ENCODE measurements at regions not wholly inside any gene's neighbourhood (a gene's known extent, or its start where the extent isn't known, plus 50 kb on each side); places are given as distances from the start of the nearest gene placed in this dataset.
A peak's percentile ranks its signal among the peaks of the same experiment; 100 is the strongest.

DNA sequence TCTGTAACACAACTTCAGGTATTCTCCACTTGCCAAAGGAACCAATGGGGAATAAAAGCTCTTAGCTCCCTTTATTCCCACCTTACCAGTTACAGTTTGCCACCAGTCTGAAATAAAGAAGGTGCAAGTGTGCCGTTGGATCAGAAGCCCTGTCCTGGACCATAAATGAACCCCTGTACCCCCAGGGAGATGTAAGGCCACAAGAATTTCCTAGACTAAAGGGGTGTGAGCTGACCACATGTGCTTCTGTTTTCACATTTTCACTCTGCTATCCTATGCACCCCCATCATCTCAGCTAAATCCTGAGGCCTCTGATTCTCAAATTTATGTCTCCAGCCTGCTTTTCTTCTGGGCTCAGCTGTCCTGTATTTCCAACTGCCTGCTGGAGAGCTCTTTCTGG is 221.2 kb downstream of the SPRY1 start:
- peaks cover 4% of the 10 kb centered on the region for H3K36me3 Mint-ChIP-seq (ENCODE audit: insufficient read depth)
- no peaks in the 10 kb centered on the region for H3K27me3 Mint-ChIP-seq
- peaks cover 16 to 18% of the 10 kb centered on the region in 2 donors for H3K4me1 Mint-ChIP-seq (ENCODE audit: low read depth in 2 of 2)
- H3K27ac Mint-ChIP-seq = peak overlapping the region; percentile 2 to 86
- ATAC-seq (replicated peaks) (no peak), DNase-seq (no peak)
- H3K4me3 Mint-ChIP-seq = no peak overlapping the region
- no peaks in the 10 kb centered on the region for H3K9me3 Mint-ChIP-seq

GRCh38 chr4:123618606-123619005 is 222.0 kb downstream of the SPRY1 start:
- no peak for ATAC-seq (replicated peaks)
- no peak for DNase-seq
- Mint-ChIP-seq H3K36me3 (ENCODE audit: insufficient read depth) (peaks cover 4% of the 10 kb centered on the region), H3K27me3 (no peaks in the 10 kb centered on the region), H3K27ac (peak overlapping the region; percentile 2 to 86), H3K4me3 (no peak overlapping the region), H3K4me1 (ENCODE audit: low read depth in 2 of 2) (peaks cover 16 to 18% of the 10 kb centered on the region in 2 donors), H3K9me3 (no peaks in the 10 kb centered on the region)

- peaks cover 4% of the 10 kb centered on the region for H3K36me3 Mint-ChIP-seq (ENCODE audit: insufficient read depth)
- H3K9me3 Mint-ChIP-seq = no peaks in the 10 kb centered on the region
- peaks cover 16 to 18% of the 10 kb centered on the region in 2 donors for H3K4me1 Mint-ChIP-seq (ENCODE audit: low read depth in 2 of 2)
- DNase-seq (no peak), ATAC-seq (replicated peaks) (no peak)
- H3K4me3 Mint-ChIP-seq = no peak overlapping the region
- no peaks in the 10 kb centered on the region for H3K27me3 Mint-ChIP-seq
- H3K27ac Mint-ChIP-seq = peak overlapping the region in 1 of 2 donors; percentile 2
These were observed 222.7 kb downstream of the SPRY1 start for GRCh38 chr4:123619326-123619725.

DNA sequence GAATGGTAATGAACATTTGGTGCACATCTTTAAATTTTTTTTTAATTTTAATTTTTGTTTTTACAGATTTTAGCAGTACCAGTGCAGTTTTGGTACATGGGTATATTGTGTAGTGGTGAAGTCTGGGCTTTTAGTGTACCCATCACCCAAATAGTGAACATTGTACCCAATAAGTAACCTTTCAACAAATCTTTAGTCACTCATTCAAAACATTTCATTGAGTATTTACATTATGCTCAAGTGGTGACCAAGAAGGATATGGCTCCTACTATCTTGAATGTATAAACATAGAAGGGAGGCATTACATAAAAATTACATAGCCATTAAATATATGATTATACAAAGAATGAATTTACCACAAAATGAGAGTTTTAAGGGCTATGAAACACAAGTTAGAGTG is 223.3 kb downstream of the SPRY1 start:
- ATAC-seq (replicated peaks) = no peak
- Mint-ChIP-seq H3K9me3 (no peaks in the 10 kb centered on the region), H3K4me3 (no peak overlapping the region)

GRCh38 chr4:123621072-123621705 is 224.6 kb downstream of the SPRY1 start:
- Mint-ChIP-seq H3K27me3 (no peaks in the 10 kb centered on the region), H3K9me3 (no peaks in the 10 kb centered on the region), H3K27ac (peak overlapping the region in 1 of 2 donors; percentile 57), H3K4me1 (ENCODE audit: low read depth in 2 of 2) (peaks cover 22% of the 10 kb centered on the region in 2 donors), H3K36me3 (ENCODE audit: insufficient read depth) (peaks cover 4% of the 10 kb centered on the region), H3K4me3 (no peak overlapping the region)
- no peak for DNase-seq
- ATAC-seq (replicated peaks) = no peak

More for the DNA sequence above, 223.3 kb downstream of the SPRY1 start:
- H3K27me3 Mint-ChIP-seq = no peaks in the 10 kb centered on the region
- peaks cover 18 to 19% of the 10 kb centered on the region in 2 donors for H3K4me1 Mint-ChIP-seq (ENCODE audit: low read depth in 2 of 2)
- H3K27ac Mint-ChIP-seq = no peak overlapping the region
- peaks cover 4% of the 10 kb centered on the region for H3K36me3 Mint-ChIP-seq (ENCODE audit: insufficient read depth)
- DNase-seq = no peak

GRCh38 chr4:123622572-123622971 is 226.0 kb downstream of the SPRY1 start:
- Mint-ChIP-seq H3K27me3 (no peaks in the 10 kb centered on the region), H3K9me3 (no peaks in the 10 kb centered on the region), H3K4me1 (ENCODE audit: low read depth in 2 of 2) (peaks cover 11 to 13% of the 10 kb centered on the region in 2 donors), H3K36me3 (ENCODE audit: insufficient read depth) (no peaks in the 10 kb centered on the region), H3K27ac (no peak overlapping the region), H3K4me3 (no peak overlapping the region)
- DNase-seq (no peak), ATAC-seq (replicated peaks) (peak; percentile 35)

GRCh38 chr4:123623611-123624010 is 227.0 kb downstream of the SPRY1 start:
- H3K36me3 Mint-ChIP-seq (ENCODE audit: insufficient read depth) = no peaks in the 10 kb centered on the region
- no peak for ATAC-seq (replicated peaks)
- H3K27ac Mint-ChIP-seq = no peak overlapping the region
- no peak for DNase-seq
- H3K4me1 Mint-ChIP-seq (ENCODE audit: low read depth in 2 of 2) = peaks cover 9 to 11% of the 10 kb centered on the region in 2 donors
- no peaks in the 10 kb centered on the region for H3K9me3 Mint-ChIP-seq
- H3K27me3 Mint-ChIP-seq = no peaks in the 10 kb centered on the region
- no peak overlapping the region for H3K4me3 Mint-ChIP-seq

DNA sequence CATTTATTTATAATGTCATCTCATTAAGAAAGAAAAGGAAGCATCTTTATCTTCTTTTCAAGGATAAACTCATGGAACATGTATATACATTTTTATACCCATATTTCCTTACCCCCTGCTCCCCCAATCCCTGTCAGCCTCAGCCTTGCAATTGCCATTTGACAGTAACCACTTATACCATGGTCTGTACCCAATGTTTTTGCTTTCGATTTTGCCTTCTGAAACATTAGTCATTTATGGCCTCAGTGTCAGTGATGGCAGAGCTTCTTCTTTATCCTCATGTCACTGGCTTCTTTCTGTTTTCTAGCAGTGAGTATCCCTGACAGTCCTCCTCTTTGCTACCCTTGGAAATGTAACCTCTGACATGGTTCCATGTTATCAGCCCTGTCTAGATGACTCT is 228.4 kb downstream of the SPRY1 start:
- Mint-ChIP-seq H3K27me3 (no peaks in the 10 kb centered on the region), H3K36me3 (ENCODE audit: insufficient read depth) (no peaks in the 10 kb centered on the region), H3K9me3 (no peaks in the 10 kb centered on the region), H3K4me3 (no peak overlapping the region), H3K4me1 (ENCODE audit: low read depth in 2 of 2) (peaks cover 9 to 11% of the 10 kb centered on the region in 2 donors), H3K27ac (peak overlapping the region in 1 of 2 donors; percentile 64)
- DNase-seq (no peak), ATAC-seq (replicated peaks) (peak; percentile 65)

GRCh38 chr4:123628288-123628687 is 231.7 kb downstream of the SPRY1 start:
- Mint-ChIP-seq H3K27ac (no peak overlapping the region), H3K4me1 (ENCODE audit: low read depth in 2 of 2) (peaks cover 3 to 6% of the 10 kb centered on the region in 2 donors), H3K27me3 (no peaks in the 10 kb centered on the region), H3K36me3 (ENCODE audit: insufficient read depth) (no peaks in the 10 kb centered on the region), H3K4me3 (no peak overlapping the region), H3K9me3 (no peaks in the 10 kb centered on the region)
- no peak for DNase-seq
- ATAC-seq (replicated peaks) = no peak

DNA sequence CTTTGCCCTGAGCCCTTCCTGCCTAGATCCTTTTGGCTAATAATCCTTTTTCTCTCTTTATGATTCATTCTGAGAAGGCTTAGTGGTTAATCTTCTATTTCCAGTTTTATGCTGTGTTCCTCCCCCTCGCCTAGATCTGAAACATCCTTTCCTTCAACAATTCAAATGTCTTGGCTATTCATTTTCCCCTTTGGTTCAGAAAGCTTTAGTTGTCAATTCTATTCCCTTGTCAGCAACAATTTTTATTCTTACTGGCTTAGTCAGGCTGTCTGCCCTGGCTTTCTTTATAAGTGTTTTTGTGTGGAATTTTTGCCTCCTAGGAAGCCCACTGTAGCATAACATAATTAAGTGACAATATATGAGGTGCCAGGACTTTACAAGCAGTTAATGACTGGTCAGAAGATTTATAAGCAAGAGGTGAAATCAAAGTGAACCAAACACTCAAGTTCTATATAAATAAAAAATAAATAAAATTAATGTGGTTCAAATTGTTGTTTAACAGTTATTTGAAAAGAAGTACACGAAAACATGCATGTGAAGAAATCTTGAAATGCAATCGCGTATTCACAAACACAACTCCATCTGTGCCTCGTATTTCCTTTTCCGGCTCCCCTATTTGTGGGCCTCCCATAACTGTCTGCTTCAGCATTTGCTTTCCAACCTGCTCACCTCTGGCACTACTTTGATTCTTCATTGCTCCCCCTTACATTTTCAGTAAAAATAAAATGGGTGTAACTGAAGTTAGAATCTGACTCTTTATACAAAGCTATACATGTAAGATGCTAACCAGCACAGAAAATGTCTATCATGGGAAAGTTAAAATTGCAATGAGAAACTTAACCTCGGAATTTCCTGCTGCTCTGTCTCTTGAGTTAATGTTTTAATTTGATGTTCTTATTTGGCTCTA is 235.4 kb downstream of the SPRY1 start:
- no peak for ATAC-seq (replicated peaks)
- Mint-ChIP-seq H3K27me3 (no peaks in the 10 kb centered on the region), H3K4me3 (no peak overlapping the region), H3K27ac (no peak overlapping the region), H3K36me3 (ENCODE audit: insufficient read depth) (no peaks in the 10 kb centered on the region), H3K9me3 (peaks cover 0 to 2% of the 10 kb centered on the region in 2 donors), H3K4me1 (ENCODE audit: low read depth in 2 of 2) (no peaks in the 10 kb centered on the region)
- DNase-seq = no peak

DNA sequence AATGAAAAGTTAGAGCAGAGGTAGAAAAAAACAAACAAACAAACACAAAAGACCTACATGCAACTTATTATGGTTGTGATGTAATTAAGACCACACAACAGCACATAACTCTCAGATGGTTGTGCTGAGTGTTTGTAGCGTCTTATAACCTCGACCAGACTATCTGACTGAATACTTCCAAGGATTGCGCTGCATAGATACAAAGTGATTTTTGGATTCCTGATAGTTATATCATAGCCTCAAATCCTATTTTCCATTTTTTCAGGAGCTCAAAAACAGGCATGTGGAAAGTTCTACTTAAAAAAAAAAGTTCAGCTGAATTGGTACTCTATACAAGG is 236.1 kb downstream of the SPRY1 start:
- no peak overlapping the region for H3K4me3 Mint-ChIP-seq
- no peaks in the 10 kb centered on the region for H3K36me3 Mint-ChIP-seq (ENCODE audit: insufficient read depth)
- H3K27ac Mint-ChIP-seq = no peak overlapping the region
- ATAC-seq (replicated peaks) (no peak), DNase-seq (no peak)
- H3K27me3 Mint-ChIP-seq = no peaks in the 10 kb centered on the region
- H3K4me1 Mint-ChIP-seq (ENCODE audit: low read depth in 2 of 2) = no peaks in the 10 kb centered on the region
- H3K9me3 Mint-ChIP-seq = peaks cover 0 to 2% of the 10 kb centered on the region in 2 donors

DNA sequence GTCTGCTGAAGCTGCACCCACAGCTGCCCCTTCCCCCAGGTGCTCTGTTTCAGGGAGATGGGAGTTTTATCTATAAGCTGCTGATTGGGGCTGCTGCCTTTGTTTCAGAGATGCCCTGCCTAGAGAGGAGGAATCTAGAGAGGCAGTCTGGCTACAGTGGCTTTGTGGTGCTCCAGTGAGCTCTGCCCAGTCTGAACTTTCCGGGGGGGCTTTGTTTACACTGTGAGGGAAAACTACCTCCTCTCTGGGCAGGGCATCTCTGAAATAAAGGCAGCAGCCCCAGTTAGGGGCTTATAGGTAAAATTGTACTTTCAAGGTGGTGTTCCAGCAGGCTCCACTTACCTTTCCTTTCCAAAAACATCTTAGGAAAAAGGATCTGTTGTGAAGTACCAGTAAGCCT is 242.2 kb downstream of the SPRY1 start:
- DNase-seq (no peak), ATAC-seq (replicated peaks) (no peak)
- Mint-ChIP-seq H3K9me3 (peaks cover 4 to 7% of the 10 kb centered on the region in 2 donors), H3K4me3 (no peak overlapping the region), H3K27ac (no peak overlapping the region), H3K4me1 (ENCODE audit: low read depth in 2 of 2) (peaks cover 0 to 4% of the 10 kb centered on the region in 2 donors), H3K36me3 (ENCODE audit: insufficient read depth) (no peaks in the 10 kb centered on the region), H3K27me3 (no peaks in the 10 kb centered on the region)

DNA sequence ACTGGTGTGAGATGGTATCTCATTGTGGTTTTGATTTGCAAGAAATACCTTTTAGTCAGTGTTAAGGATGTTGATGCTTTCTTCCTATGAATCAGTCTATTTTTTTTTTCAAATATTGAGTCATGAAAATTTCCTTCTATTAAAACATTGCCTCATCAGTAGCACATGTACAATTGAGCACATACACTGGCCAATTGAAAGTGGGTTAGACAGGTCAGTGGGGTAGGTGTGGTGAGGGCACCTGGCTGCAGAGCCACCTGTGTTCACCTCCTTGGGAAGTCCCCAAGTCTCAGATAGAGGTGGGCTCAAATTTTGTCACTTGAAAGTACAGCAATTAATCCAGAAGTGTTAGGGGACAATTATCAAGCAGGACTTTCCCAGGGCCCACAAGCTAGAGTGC is 243.7 kb downstream of the SPRY1 start:
- ATAC-seq (replicated peaks) (no peak), DNase-seq (no peak)
- peak overlapping the region in 1 of 2 donors; percentile 24 for H3K27ac Mint-ChIP-seq
- H3K4me1 Mint-ChIP-seq (ENCODE audit: low read depth in 2 of 2) = peaks cover 0 to 4% of the 10 kb centered on the region in 2 donors
- no peaks in the 10 kb centered on the region for H3K36me3 Mint-ChIP-seq (ENCODE audit: insufficient read depth)
- H3K27me3 Mint-ChIP-seq = no peaks in the 10 kb centered on the region
- peaks cover 4 to 7% of the 10 kb centered on the region in 2 donors for H3K9me3 Mint-ChIP-seq
- H3K4me3 Mint-ChIP-seq = no peak overlapping the region

- DNase-seq (no peak), ATAC-seq (replicated peaks) (no peak)
- Mint-ChIP-seq H3K9me3 (peaks cover 4 to 7% of the 10 kb centered on the region in 2 donors), H3K27ac (no peak overlapping the region), H3K27me3 (no peaks in the 10 kb centered on the region), H3K4me1 (ENCODE audit: low read depth in 2 of 2) (peaks cover 0 to 4% of the 10 kb centered on the region in 2 donors), H3K4me3 (no peak overlapping the region), H3K36me3 (ENCODE audit: insufficient read depth) (no peaks in the 10 kb centered on the region)
These were observed 244.2 kb downstream of the SPRY1 start for GRCh38 chr4:123640824-123641223.
